HCT116 (cell line): ENCODE measurements at regions not wholly inside any gene's neighbourhood (a gene's known extent, or its start where the extent isn't known, plus 50 kb on each side); places are given as distances from the start of the nearest gene placed in this dataset.

ENCODE experiments used
- ATAC-seq: fragments of 200-7000 bp; cut with Tn5 transposase; 2 replicates; pipeline ENCODE4 v1.9.1; 2020; ENCODE audit warnings: mild to moderate bottlenecking, moderate library complexity
- BruUV-seq: library from RNA; stranded (reverse); fragments of 400-500 nt; replicated peaks from 2 replicates; lab custom pipeline; 2021; lab: Mats Ljungman, UMichigan
- CTCF ChIA-PET: fragments of 300-600 bp; sonication (Branson Sonifier 250); formaldehyde crosslinking; loops from one replicate; lab custom pipeline; 2021; ENCODE audit warnings: antibody characterized with exemption; lab: Charles Lee
- POLR2A ChIA-PET: fragments of 300-600, 350-600 bp; sonication (Branson Sonifier 250); formaldehyde crosslinking; loops from one replicate; lab custom pipeline; 2021; ENCODE audit warnings: antibody characterized with exemption; lab: Charles Lee
- RAD21 ChIA-PET, 2 experiments: fragments of 300-600 bp; sonication (Branson Sonifier 250); formaldehyde crosslinking; loops; one replicate each; lab custom pipeline; 2023; ENCODE audit warnings: low total read pairs in 2 of 2; ENCODE audit not compliant: uncharacterized antibody in 2 of 2, unreplicated experiment in 2 of 2, low non-redundant PET in 1 of 2; lab: Charles Lee
- DNase-seq: peaks from one replicate; pipeline ENCODE4 v3.0.0-alpha.2; 2010; ENCODE audit warnings: low read depth, low spot score
- H2AFZ ChIP-seq: fragments of 200-600 bp; shearing (Covaris generic), sonication (generic); 2 replicates; pipeline ENCODE4 v1.6.1; 2017; ENCODE audit warnings: low read depth, mixed run types, mixed read lengths, antibody characterized with exemption, low read length; ENCODE audit not compliant: poor library complexity, severe bottlenecking
- H3K27ac ChIP-seq: 2 replicates; pipeline ENCODE4 v1.5.1; 2012; ENCODE audit warnings: low read depth, low read length
- H3K27me3 ChIP-seq: fragments of 200-600 bp; sonication (generic); 2 replicates; pipeline ENCODE4 v1.6.1; 2016; ENCODE audit warnings: mixed run types, low read length, mixed read lengths; ENCODE audit not compliant: insufficient read depth
- H3K36me3 ChIP-seq, 2 experiments: fragments of 200-500 bp in 1 of 2; fragments of 200-600 bp in 1 of 2; sonication (Bioruptor generic) in 1 of 2; sonication (generic) in 1 of 2; 2 replicates each; pipeline versions ENCODE4 v1.5.1 to v1.6.1; 2014 to 2016; ENCODE audit warnings: low read length in 2 of 2, inconsistent platforms in 1 of 2, mixed read lengths in 1 of 2, mixed run types in 1 of 2; ENCODE audit not compliant: insufficient read depth in 2 of 2, control insufficient read depth in 1 of 2
- H3K4me1 ChIP-seq, 2 experiments: fragments of 200-600 bp in 1 of 2; sonication (generic) in 1 of 2; 2 replicates each; pipeline versions ENCODE4 v1.5.1 to v1.6.1; 2012 to 2017; ENCODE audit warnings: low read length in 2 of 2, inconsistent platforms in 1 of 2, mild to moderate bottlenecking in 1 of 2, mixed read lengths in 1 of 2, mixed run types in 1 of 2, moderate library complexity in 1 of 2; ENCODE audit not compliant: insufficient read depth in 2 of 2, control insufficient read depth in 1 of 2
- H3K4me2 ChIP-seq: fragments of 200-600 bp; sonication (generic); 2 replicates; pipeline ENCODE4 v1.6.1; 2017; ENCODE audit warnings: mixed run types, low read length, mixed read lengths
- H3K4me3 ChIP-seq, 2 experiments: fragments of 200-600 bp in 1 of 2; sonication (generic) in 1 of 2; replicated peaks in 1 of 2; 2 replicates each; pipeline ENCODE4 v1.5.1; 2011 to 2016; ENCODE audit warnings: low read length in 2 of 2, control low read depth in 1 of 2, low read depth in 1 of 2, mild to moderate bottlenecking in 1 of 2, mixed read lengths in 1 of 2, mixed run types in 1 of 2
- H3K79me2 ChIP-seq: fragments of 200-600 bp; sonication (generic); 2 replicates; pipeline ENCODE4 v1.6.1; 2017; ENCODE audit warnings: mild to moderate bottlenecking, mixed run types, low read length, moderate library complexity, mixed read lengths; ENCODE audit not compliant: insufficient read depth
- H3K9ac ChIP-seq: fragments of 200-600 bp; sonication (generic); 2 replicates; pipeline ENCODE4 v1.6.1; 2016; ENCODE audit warnings: low read length, mixed read lengths
- H3K9me2 ChIP-seq: fragments of 200-600 bp; sonication (generic), shearing (Covaris generic); 2 replicates; pipeline ENCODE4 v1.6.1; 2017; ENCODE audit warnings: mixed run types, mild to moderate bottlenecking, moderate library complexity; ENCODE audit not compliant: insufficient read depth
- H3K9me3 ChIP-seq, 2 experiments: fragments of 200-500 bp in 1 of 2; fragments of 200-600 bp in 1 of 2; sonication (Bioruptor generic) in 1 of 2; sonication (generic) in 1 of 2; 2 replicates each; pipeline ENCODE4 v1.6.1; 2014 to 2017; ENCODE audit warnings: low read length in 2 of 2, mixed read lengths in 2 of 2, inconsistent platforms in 1 of 2, low read depth in 1 of 2, mild to moderate bottlenecking in 1 of 2, mixed run types in 1 of 2, moderate library complexity in 1 of 2; ENCODE audit not compliant: control insufficient read depth in 1 of 2, insufficient read depth in 1 of 2
- H4K20me1 ChIP-seq: fragments of 200-600 bp; sonication (generic), shearing (Covaris generic); 2 replicates; pipeline ENCODE4 v1.6.1; 2017; ENCODE audit warnings: mixed run types, mild to moderate bottlenecking, moderate library complexity; ENCODE audit not compliant: insufficient read depth
- ATF3 ChIP-seq: IDR thresholded peaks from 2 replicates; pipeline ENCODE4 v1.6.1; 2012
- CBX3 ChIP-seq: IDR thresholded peaks from 2 replicates; pipeline ENCODE4 v1.6.1; 2012; ENCODE audit warnings: low read depth
- CEBPB ChIP-seq: IDR thresholded peaks from 2 replicates; pipeline ENCODE4 v1.6.1; 2012; ENCODE audit warnings: low read depth
- EGR1 ChIP-seq: IDR thresholded peaks from 2 replicates; pipeline ENCODE4 v1.6.1; 2012; ENCODE audit warnings: low read depth
- EZH2 ChIP-seq: fragments of 200-600 bp; sonication (generic); IDR thresholded peaks from 2 replicates; pipeline ENCODE4 v1.6.1; 2017; ENCODE audit warnings: antibody characterized with exemption, mixed run types
- MAX ChIP-seq: IDR thresholded peaks from 2 replicates; pipeline ENCODE4 v1.6.1; 2012
- POLR2A ChIP-seq: IDR thresholded peaks from 2 replicates; pipeline ENCODE4 v1.7.0; 2011; ENCODE audit warnings: borderline replicate concordance; ENCODE audit not compliant: insufficient read depth, insufficient read length; ENCODE audit errors: extremely low read depth
- POLR2AphosphoS5 ChIP-seq: IDR thresholded peaks from 2 replicates; pipeline ENCODE4 v1.6.1; 2011; ENCODE audit warnings: mild to moderate bottlenecking, low read depth, low read length, moderate library complexity
- RAD21 ChIP-seq: IDR thresholded peaks from 2 replicates; pipeline ENCODE4 v1.6.1; 2012; ENCODE audit warnings: low read depth, mild to moderate bottlenecking
- REST ChIP-seq: IDR thresholded peaks from 2 replicates; pipeline ENCODE4 v1.6.1; 2012; ENCODE audit warnings: low read depth
- SIN3A ChIP-seq: IDR thresholded peaks from 2 replicates; pipeline ENCODE4 v1.6.1; 2012; ENCODE audit warnings: low read depth
- TCF7L2 ChIP-seq: IDR thresholded peaks from 2 replicates; pipeline ENCODE4 v1.7.0; 2011; ENCODE audit warnings: borderline replicate concordance, inconsistent platforms; ENCODE audit not compliant: insufficient read depth, insufficient read length; ENCODE audit errors: extremely low read depth
- ZNF274 ChIP-seq: fragments of 200-500 bp; sonication (Bioruptor generic); IDR thresholded peaks from 2 replicates; pipeline ENCODE4 v1.6.1; 2014; ENCODE audit warnings: mild to moderate bottlenecking, low read depth, low read length, inconsistent platforms
- intact Hi-C: fragments of 100-400 bp; cut with micrococcal nuclease; formaldehyde crosslinking; loops from 2 replicates; pipeline ENCODE4 v1.10.0; 2022

- H3K9me3 ChIP-seq: no peaks in the 10 kb centered on the region
- H4K20me1 ChIP-seq: no peaks in the 10 kb centered on the region
- ATAC-seq: no peak
- no peak overlapping the region for H3K4me2 ChIP-seq
- BruUV-seq: no TSS peak
- no peaks in the 10 kb centered on the region for H3K27me3 ChIP-seq
- no peak overlapping the region for H2AFZ ChIP-seq
- H3K4me1 ChIP-seq: peaks cover 12 to 25% of the 10 kb centered on the region in 2 experiments
- H3K36me3 ChIP-seq: no peaks in the 10 kb centered on the region
- ChIA-PET CTCF (no interaction called here), RAD21 (no interaction called here)
- no peak overlapping the region for H3K4me3 ChIP-seq
- H3K79me2 ChIP-seq: no peaks in the 10 kb centered on the region
- TF ChIP-seq CEBPB: no peak
- no peak for TF ChIP-seq ATF3
- no peak for TF ChIP-seq TCF7L2
- no peak for TF ChIP-seq EGR1
- TF ChIP-seq POLR2A: no peak
- no peak for TF ChIP-seq EZH2
- TF ChIP-seq SIN3A: no peak
- no peak for TF ChIP-seq RAD21
- no peak for TF ChIP-seq MAX
- no peak for TF ChIP-seq CBX3
- TF ChIP-seq ZNF274: no peak
- TF ChIP-seq REST: no peak
- no peak for TF ChIP-seq POLR2AphosphoS5
- TF ChIP-seq, all 23 proteins: peak for 0
- no peak overlapping the region for H3K27ac ChIP-seq
- no peak for DNase-seq
- H3K9ac ChIP-seq: no peak overlapping the region
- POLR2A ChIA-PET: no interaction called here
- intact Hi-C loops: no loop called here
- no peaks in the 10 kb centered on the region for H3K9me2 ChIP-seq
Observed at GRCh38 chr20:53809217-53809616, 215.6 kb upstream of the ZNF217 start.
